GM18951 (cell line): ENCODE measurements at regions not wholly inside any gene's neighbourhood (a gene's known extent, or its start where the extent isn't known, plus 50 kb on each side); places are given as distances from the start of the nearest gene placed in this dataset.

ENCODE experiments used
- POLR2A ChIP-seq: IDR thresholded peaks from 4 replicates; pipeline ENCODE4 v1.6.1; 2011; ENCODE audit warnings: mild to moderate bottlenecking; ENCODE audit not compliant: insufficient read length, insufficient read depth; ENCODE audit errors: extremely low read depth
- in situ Hi-C: fragments of 300-500 bp; cut with MboI; formaldehyde crosslinking; loops from one replicate; pipeline ENCODE4 v1.12.0; 2022; ENCODE audit warnings: low sequenced_read_pairs, mixed read lengths, inconsistent platforms; ENCODE audit not compliant: unreplicated experiment

DNA sequence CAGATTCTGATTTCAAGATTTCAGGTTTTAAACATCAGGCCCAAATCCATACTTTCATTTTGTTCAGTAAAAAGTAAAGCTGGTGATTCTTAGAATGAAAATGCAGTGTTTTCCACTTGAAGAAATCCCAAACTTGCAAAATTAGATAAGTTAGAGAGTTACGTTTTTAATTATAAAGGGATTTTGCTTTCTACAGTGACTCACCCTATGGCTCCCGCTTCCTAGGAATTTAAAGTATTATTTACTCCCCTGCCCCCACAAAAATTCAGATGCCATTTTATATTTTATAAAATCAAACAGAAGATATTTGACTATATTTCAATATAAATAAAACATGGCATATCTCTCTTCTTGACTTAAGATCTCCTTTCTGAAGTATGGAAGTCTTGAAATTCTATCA is 402.9 kb downstream of the ZSWIM6 start:
- TF ChIP-seq POLR2A = no peak
- in situ Hi-C loops = no loop called here

GRCh38 chr5:61735531-61735930 is 403.5 kb downstream of the ZSWIM6 start:
- in situ Hi-C loops = no loop called here
- TF ChIP-seq POLR2A = no peak

DNA sequence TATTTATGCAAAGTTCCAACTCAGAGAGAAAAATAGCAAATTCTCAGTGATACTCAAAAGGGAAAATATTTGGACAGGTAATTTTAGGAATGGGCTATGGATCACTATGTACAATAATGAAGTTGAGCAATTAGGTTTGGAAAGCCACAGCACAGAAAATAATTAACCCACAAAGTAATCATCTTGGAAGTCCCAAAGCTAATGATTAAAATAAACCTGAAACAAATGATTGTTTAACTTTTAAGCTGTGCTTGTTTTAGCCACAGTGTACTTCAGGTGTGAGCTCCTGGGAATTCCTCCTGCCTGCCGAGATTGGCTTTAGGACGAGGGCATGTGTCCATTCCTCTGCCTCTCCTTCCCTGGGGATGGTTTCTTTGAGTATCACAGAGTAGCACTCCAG is 403.9 kb downstream of the ZSWIM6 start:
- in situ Hi-C loops = no loop called here
- TF ChIP-seq POLR2A = no peak

DNA sequence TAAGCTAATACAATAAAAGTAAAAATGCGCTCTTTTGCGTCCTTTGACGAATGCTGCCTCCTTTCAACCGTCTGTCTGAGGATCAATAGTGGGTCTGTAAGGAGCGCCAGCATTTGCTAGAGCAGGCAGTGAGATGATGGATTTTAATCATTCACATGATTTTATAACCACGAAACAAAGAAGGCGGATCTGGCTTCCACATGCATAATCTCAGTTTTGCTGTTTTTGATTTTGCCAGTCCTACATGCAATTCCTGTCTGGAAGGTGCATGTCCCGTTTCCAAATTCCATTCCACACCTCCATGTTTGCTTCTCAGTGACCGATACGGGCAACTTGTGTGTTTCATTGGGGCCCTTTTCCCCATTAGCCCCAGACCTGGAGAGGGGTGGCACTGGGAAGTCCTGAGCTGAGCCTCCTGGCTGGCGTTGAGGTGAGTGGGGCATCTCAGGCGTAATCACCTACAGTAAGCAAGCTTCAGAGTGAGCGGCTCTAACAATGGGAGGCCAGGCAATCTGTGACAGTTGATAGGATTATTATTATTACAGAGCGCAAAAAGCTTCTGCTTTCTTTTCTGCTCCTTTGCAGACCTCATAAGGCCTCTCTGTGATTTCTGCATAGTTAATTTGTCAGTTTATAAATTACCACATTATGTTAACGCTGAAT is 405.4 kb downstream of the ZSWIM6 start:
- TF ChIP-seq POLR2A = no peak
- in situ Hi-C loops = no loop called here

- in situ Hi-C loops = no loop called here
- no peak for TF ChIP-seq POLR2A
Observed at GRCh38 chr5:61737964-61738340, 405.9 kb downstream of the ZSWIM6 start.

DNA sequence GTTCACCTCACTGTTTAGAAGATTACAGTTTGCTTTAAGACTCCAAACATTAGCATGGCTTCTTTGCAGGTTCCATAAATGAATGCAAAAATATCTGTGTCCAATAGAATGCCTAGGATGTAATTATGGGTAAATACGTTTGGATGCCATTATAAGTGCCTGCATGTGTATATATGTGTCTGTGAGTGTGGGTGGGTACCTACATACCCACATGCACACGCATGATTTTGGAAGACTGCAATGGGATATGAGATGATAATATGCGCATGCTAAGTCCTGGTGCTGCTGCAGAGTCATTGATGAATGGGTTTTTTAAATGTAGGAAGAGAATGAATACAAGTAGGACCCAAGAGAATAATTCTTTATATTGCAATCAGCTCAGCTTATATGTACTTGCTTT is 406.4 kb downstream of the ZSWIM6 start:
- TF ChIP-seq POLR2A = no peak
- in situ Hi-C loops = no loop called here

DNA sequence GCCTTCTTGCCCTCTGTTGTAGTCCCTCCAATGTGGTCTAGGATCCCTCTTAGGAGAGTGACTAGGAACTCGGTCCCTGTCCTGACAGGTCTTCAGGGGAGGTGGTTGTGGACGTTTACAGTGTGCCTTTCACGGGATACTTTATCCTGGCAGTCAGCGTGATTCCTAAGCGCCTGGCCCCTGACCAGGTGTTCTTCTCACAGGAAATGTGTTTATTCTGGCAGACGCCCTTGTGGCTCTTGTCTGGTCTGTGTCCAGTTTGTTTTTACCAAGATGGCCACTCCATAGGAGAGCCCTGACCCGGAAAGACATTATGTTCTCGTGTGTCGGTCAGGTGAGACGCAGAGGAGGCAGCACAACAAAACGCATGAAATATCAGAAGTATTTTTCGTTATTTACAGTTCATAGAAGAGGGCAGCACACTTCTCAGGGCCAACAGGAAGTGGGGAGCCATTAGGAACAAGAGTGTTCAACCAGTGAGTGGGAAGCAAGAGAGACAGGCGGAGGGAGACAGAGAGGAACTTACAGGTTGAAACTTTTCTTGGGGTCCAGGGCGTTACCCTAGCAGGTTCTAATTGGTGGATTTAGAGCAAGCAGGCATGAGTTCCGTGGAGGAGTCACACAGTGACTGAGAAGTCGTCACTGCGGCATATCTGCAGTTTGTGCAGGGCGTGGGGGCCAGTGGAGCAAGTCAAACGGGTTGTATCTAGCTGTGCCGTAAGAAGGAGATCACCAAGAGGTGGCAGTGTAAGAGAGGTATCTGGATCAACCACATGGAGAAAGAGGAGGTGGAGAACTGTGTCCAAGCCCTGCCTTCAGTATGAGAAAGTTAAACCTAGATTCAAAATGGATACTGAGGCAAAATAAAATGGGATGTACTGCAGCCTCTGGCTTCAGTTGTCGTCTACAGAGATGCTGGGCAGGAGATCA is 412.9 kb downstream of the ZSWIM6 start:
- in situ Hi-C loops = no loop called here
- no peak for TF ChIP-seq POLR2A

DNA sequence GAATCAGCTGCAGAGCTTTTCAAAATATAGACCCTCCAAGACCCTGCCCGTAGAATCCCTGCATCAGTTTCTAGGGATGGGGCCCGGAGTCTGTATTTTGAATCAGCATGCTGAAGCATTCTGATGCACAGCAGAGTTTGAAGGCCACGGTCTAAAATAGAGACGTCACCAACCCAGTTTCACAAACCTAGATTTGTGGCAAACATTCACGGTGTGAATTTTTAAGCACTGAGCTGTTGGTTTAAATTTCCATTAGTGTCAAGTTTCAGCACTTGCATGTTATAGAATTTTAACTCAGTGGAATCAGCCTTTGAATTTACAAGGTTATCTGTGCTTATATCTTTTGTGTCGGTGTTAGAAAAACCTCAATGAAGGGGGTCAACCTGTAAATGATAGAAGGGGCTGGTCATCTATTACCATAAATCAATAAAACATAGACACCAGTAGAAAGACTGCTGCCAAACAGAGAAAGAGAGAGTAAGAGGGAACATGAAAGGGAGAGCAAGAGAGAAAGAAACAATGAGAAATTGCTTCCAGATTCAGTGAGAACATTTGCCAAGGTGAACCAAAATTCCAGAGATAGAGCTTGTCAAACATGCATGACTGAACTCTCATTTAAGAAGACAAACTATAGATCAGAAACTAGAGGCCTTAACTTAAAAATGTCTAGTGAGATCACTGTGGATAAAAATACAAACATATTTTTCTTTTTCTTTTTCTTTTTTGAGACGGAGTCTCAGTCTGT is 414.9 kb downstream of the ZSWIM6 start:
- in situ Hi-C loops = no loop called here
- TF ChIP-seq POLR2A = no peak

DNA sequence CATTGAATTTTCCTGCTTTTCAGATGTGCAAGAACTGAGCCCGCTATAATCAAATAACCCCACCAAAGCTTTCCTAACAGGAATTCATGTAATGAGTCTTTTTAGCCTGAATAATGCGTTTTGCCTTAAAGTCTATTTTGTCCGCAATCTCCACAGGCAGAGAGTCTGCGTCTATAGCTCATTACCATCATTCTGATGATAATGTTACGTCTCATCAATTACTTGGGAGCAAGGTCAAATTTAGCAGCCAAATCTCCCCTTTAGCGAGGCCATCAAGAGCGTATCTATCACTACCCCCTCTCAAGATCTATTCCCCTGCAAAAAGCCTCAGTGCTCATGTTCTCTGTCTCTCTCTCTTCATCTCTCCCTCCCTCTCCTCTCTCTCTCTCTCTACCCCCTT is 416.1 kb downstream of the ZSWIM6 start:
- TF ChIP-seq POLR2A = no peak
- in situ Hi-C loops = no loop called here

GRCh38 chr5:61748651-61749050 is 416.6 kb downstream of the ZSWIM6 start:
- TF ChIP-seq POLR2A = no peak
- in situ Hi-C loops = no loop called here

- no peak for TF ChIP-seq POLR2A
- in situ Hi-C loops = no loop called here
Observed at GRCh38 chr5:61752588-61752987, 420.5 kb downstream of the ZSWIM6 start.

DNA sequence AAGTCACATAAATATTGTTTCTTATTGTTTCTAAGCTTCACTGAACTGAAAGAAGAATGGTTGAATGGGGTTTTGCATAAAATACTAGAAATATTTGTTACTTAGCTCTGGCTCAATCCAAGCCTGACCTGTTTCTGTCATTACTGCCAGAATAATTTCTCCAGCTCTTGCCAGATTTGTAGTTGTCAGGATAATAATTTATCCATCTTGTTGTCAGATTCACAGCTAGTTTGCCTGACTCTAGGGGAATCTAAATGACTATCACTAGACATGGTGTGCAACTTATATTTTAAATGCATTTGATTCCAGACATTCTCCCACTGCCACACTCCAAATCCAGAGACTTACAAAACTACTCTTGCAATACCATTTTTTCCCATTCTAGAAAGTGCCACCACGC is 422.7 kb downstream of the ZSWIM6 start:
- TF ChIP-seq POLR2A = no peak
- in situ Hi-C loops = no loop called here

DNA sequence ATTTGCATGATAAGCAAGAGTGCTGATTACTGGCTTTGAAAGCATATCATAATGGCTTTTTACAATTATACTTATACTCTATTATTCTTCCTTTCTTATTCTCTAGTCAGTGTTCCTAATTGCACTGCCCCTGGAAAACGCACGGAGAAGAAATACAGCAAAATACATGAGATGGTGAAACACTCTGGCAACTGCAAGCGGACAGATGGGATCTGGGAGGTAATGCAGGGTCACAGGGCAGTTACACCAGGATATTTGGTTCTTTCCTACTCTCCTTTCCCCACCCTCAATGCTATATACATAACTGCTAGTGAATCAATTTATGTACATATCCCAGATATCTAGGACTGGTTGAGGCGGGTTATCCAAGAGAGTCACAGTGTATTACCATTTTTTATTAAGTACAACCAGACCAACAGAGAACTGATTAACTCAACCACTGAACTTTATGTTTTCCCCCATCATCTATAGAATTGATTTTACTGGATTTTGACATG is 423.7 kb downstream of the ZSWIM6 start:
- in situ Hi-C loops = no loop called here
- no peak for TF ChIP-seq POLR2A
